ENCODE measurements at regions not wholly inside any gene's neighbourhood (a gene's known extent, or its start where the extent isn't known, plus 50 kb on each side); places are given as distances from the start of the nearest gene placed in this dataset.

- DNase-seq, result no peak
Observed at GRCh38 chr15:27702581-27702980, 396.5 kb downstream of the OCA2 start.

GRCh38 chr15:27701956-27702355 is 397.2 kb downstream of the OCA2 start:
- DNase-seq, result no peak

DNA sequence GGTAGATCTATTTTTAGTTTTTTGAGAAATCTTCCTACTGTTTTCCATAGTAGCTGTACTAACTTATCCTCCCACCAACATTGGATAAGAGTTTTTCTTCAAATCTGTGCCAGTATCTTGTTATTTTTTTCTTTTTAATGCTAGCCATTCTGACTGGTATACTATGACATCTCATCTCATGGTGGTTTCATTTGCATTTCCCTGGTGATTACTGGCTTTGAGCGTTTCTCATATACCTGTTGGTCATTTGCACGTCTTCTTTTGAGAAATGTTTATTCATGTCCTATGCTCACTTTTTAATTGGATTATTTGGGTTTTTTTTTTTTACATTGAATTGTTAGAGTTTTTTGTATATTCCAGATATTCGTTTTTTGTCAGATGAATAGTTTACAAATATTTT is 398.1 kb downstream of the OCA2 start:
- DNase-seq, result no peak

- DNase-seq, result no peak
Observed at GRCh38 chr15:27699699-27700098, 399.4 kb downstream of the OCA2 start.

DNA sequence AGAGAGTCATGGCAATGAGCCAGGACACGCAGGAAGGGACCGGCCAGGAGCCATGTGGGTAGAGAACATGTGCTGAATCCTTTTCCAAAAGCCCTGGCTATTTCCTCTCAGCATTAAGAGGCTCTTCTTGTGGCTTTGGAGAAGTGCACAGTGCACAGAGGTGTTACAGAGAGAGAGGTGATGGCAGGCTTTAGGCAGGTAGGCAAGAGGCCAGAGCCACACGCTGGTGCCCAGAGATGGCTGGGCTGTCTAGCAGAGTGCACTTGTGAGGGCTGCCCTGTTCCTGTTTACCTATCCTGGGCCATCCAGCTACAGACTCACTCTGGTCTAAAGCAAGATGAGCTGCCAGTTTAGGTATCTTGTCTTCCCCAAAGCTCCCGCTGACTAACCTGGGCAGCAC is 402.6 kb downstream of the OCA2 start:
- DNase-seq, result no peak

DNA sequence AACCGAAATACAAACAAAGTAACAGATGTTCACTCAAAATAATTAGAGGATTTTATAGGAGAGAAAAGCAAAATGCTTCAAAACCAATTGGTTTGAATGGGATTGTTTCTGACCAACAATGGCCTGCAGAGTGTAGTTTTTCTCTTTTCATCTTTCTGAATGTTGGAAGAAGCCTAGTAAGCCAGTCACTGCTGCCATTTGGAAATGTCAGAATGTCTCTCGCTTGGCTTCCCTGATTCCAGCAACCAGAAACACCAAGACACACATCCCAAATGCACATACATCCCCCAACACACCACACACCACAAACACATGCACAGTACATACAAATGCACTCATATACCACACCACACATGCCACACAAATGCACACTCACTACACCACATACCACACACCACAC is 403.4 kb downstream of the OCA2 start:
- DNase-seq, result no peak

- no peak for DNase-seq
Observed at GRCh38 chr15:27694506-27695087, 404.5 kb downstream of the OCA2 start.

- DNase-seq, result no peak
Observed at GRCh38 chr15:27693280-27693679, 405.8 kb downstream of the OCA2 start.

- DNase-seq, result no peak
Observed at GRCh38 chr15:27692438-27692837, 406.7 kb downstream of the OCA2 start.

DNA sequence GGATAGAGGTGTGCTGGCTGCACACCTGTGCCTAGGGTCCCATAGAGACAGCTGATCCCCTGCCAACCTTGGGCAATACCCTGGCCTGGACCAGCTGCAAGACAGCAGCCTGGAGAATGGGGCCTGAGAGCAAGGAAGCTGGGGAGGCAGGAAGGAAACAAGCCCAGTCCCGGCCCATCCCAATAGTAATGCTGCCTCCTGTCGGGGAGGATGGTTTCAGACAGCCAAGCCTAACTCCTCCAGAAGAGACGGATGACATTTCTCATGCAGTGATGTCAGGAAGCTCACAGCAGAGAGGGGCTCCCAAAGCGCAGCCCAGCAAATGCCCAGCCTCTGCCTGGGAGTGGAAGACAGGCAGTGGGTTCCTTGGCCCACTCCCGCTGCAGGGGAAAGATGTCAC is 408.8 kb downstream of the OCA2 start:
- DNase-seq, result no peak

GRCh38 chr15:27686971-27687370 is 412.1 kb downstream of the OCA2 start:
- DNase-seq, result no peak

DNA sequence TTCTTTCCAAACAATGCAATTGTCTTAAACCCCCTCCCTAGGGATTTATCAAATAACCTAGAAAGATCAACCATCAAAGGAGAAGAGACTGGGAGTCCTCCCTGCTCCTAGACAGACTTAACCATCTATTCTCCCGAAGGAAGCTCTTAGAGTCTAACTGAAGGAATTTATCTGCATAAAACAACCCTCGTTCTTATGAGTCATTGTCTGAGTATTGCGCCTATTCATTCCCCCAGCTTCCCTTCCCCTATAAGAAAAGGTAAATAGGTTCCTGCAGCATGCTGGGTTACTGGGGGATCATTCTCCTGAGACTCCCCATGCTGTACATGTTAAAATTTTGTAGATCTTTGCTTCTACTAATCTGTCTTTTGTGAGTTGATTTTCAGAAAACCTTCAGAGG is 412.7 kb downstream of the OCA2 start:
- no peak for DNase-seq

DNA sequence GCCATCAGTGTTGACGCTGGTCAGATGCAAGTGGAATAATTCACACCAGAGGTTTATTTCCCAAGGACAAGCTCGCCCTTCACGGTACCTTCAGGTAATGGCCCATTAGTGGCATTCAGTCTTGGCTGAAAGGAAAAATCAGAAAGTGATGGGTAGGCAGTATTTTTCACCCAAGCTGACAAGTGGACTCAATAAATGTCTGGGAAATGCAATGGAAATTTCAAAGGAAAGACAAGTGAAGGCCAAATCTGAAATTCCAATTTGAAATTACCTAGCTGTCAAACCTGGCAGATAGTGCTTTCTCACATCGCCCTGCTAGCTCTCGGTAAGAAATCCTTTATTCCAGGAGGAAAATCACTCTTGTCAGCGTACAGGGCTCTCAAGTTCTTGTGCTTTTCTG is 413.5 kb downstream of the OCA2 start:
- DNase-seq, result no peak

DNA sequence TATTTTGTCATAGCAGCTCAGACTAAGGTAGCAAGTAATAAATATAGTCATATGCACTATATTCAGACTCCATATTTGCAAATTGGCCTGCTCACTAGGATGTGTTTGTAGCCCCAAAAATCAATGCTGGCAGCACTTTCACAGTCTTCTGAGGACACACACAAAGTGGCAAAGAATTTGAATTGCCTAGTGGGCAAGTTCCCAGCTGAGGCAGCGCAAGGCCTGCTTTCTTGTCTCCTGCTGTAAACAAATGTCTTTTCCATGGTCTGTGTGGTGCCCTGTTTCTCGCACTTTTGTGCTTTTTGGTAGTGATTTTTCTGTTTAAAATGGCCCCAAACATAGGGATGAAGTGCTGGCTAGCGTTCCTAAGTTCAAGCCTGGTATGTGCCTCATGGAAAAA is 416.0 kb downstream of the OCA2 start:
- DNase-seq, result no peak

GRCh38 chr15:27681038-27681437 is 418.1 kb downstream of the OCA2 start:
- peak; percentile 2 for DNase-seq

DNA sequence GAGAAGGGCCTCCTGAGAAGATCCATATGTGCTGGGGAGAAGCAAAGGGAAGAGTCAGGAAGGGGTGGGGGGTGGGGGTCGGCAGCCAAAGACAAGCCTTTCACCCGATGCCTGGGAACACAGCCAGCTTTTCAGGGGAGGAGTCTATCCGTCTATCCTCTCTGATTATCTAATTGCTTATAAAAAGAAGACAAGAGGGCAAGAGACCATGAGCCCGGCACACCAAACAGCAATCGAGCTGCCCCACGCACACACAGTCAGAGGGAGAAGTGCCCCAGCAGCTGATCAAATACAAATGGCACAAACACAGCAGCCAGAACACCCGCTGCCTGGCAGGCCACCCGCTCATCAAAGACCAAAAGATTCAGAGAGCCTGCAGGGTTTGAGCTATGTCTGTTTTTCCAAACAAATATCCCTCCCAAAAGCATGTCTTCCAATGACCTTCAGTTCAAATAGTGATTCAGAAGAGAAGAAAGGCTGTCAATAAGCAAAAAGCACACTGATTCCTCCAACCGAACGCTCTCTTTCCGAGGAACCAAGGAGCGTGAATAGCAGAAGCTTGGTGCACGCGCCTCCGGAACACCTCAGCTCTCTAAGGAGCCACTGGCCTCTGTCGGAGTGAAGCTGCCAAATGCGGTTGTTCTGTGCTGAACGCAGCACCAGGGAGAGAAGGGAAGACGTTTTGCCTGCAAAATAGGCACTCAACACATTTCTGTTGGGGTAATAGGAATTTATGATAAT is 419.2 kb downstream of the OCA2 start:
- no peak for DNase-seq

DNA sequence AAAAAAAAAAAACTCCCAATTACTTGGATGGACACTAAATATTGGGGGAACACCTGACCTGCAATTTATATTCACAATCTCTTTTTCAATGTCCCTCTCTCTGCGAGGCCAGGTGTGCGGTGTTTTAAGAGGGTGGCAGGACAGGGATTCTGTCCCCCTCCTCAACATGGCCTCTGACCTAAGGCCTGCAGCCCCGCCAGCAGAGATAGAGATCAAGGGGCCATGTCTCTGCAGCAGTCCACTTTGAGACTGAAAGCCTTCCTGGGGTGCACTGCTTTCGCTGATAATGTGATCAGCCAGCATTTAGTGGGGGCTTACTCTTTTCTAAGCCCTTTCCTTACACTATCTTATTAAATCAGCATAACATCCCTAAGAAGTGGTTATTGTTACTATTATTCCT is 419.9 kb downstream of the OCA2 start:
- no peak for DNase-seq

- DNase-seq, result no peak
Observed at GRCh38 chr15:27677951-27678350, 421.2 kb downstream of the OCA2 start.

- DNase-seq, result no peak
Observed at GRCh38 chr15:27676647-27677046, 422.5 kb downstream of the OCA2 start.

- no peak for DNase-seq
Observed at GRCh38 chr15:27675571-27675970, 423.5 kb downstream of the OCA2 start.

DNA sequence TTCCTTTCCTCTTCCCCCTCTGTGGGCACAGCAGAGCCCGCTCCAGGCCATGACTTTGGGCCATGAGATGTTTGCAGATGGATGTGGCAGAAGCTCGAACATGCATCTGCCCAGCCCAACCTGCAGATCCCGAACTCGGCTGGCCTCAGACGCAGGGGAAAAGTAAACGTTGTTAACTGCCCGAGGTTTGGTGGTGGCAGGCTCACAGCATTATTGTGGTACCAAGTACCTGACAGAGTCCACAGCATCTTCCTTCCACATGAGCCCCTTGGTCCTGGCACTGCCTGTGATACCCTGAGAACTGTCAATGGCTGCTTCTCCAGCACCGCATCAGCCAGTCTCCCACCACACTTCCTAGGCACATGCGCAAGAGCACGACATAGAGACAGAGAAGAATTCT is 424.3 kb downstream of the OCA2 start:
- no peak for DNase-seq

- DNase-seq, result no peak
Observed at GRCh38 chr15:27673766-27674445, 425.2 kb downstream of the OCA2 start.

- no peak for DNase-seq
Observed at GRCh38 chr15:27672537-27672936, 426.6 kb downstream of the OCA2 start.

DNA sequence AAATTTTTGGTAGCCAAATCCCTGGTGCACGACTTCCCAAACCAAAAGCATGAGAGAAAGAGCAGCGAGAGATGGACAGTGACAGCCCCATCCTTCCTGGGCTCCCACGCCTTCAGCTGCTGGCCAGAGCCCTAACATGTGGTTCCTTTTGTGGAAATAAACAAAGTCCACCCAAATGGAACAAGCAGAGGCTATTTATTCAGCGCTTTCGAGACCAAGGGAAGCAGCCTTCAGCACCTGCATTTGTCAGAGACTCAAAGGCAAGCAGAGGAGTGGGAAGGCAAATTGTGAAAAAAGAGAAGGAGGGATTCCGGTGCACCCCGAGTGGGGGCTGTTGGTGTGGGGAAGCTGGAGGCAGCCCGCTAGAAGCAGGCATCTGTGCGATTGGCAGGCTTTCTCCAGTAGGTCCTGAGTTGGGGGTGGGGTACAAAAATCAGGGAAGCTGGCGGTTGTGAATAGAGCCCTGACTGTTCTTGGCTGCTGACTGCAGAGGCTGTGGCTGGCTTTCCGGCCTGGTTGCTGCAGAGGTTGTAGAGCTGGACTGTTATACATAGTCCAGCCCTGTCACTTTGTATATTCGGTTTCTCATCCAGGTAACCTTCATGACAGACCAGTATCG is 427.2 kb downstream of the OCA2 start:
- no peak for DNase-seq

Data from stimulated activated CD4-positive, alpha-beta T cell treated with anti-CD3 and anti-CD28 coated beads, Interleukin-12 subunit alpha, Interleukin-12 subunit beta, amount 100 ng/mL, for 4 hours (primary cell).